GM04504 (cell line): ENCODE measurements at regions not wholly inside any gene's neighbourhood (a gene's known extent, or its start where the extent isn't known, plus 50 kb on each side); places are given as distances from the start of the nearest gene placed in this dataset.
"Not testable (repeated sequence)": the region's sequence is repeated elsewhere in the genome, so short reads cannot be mapped to it uniquely, and the experiment has no call there.

Experiments
- DNase-seq: peaks from one replicate; pipeline ENCODE4 v3.0.0-alpha.2; 2012; ENCODE audit warnings: low read depth

GRCh38 chr16:79895053-79895916 is 294.7 kb upstream of the MAF start:
- DNase-seq, result no peak

- no peak for DNase-seq
Measured at GRCh38 chr16:79893445-79893844, 292.9 kb upstream of the MAF start.

GRCh38 chr16:79892278-79892677 is 291.7 kb upstream of the MAF start:
- no peak for DNase-seq

- DNase-seq, result no peak
Measured at GRCh38 chr16:79891458-79891857, 290.9 kb upstream of the MAF start.

- no peak for DNase-seq
Measured at GRCh38 chr16:79887541-79888540, 287.3 kb upstream of the MAF start.

GRCh38 chr16:79885320-79885719 is 284.8 kb upstream of the MAF start:
- no peak for DNase-seq

- DNase-seq, result no peak
Measured at GRCh38 chr16:79883494-79883893, 283.0 kb upstream of the MAF start.

- no peak for DNase-seq
Measured at GRCh38 chr16:79882340-79883005, 281.9 kb upstream of the MAF start.

GRCh38 chr16:79881107-79881506 is 280.6 kb upstream of the MAF start:
- not testable (repeated sequence) for DNase-seq

GRCh38 chr16:79876332-79876730 is 275.8 kb upstream of the MAF start:
- no peak for DNase-seq

- no peak for DNase-seq
Measured at GRCh38 chr16:79874391-79874790, 273.9 kb upstream of the MAF start.

GRCh38 chr16:79873825-79874224 is 273.3 kb upstream of the MAF start:
- no peak for DNase-seq

GRCh38 chr16:79871906-79872305 is 271.4 kb upstream of the MAF start:
- no peak for DNase-seq

GRCh38 chr16:79870016-79870886 is 269.7 kb upstream of the MAF start:
- no peak for DNase-seq

- no peak for DNase-seq
Measured at GRCh38 chr16:79869304-79870015, 268.9 kb upstream of the MAF start.

- no peak for DNase-seq
Measured at GRCh38 chr16:79868841-79869240, 268.3 kb upstream of the MAF start.

- DNase-seq, result no peak
Measured at GRCh38 chr16:79867425-79867997, 267.0 kb upstream of the MAF start.

GRCh38 chr16:79865918-79866317 is 265.4 kb upstream of the MAF start:
- no peak for DNase-seq

- DNase-seq, result no peak
Measured at GRCh38 chr16:79864781-79865391, 264.3 kb upstream of the MAF start.
